H54 (cell line): ENCODE measurements at regions not wholly inside any gene's neighbourhood (a gene's known extent, or its start where the extent isn't known, plus 50 kb on each side); places are given as distances from the start of the nearest gene placed in this dataset.

ENCODE experiments used
- DNase-seq: peaks from one replicate; pipeline ENCODE4 v3.0.0; 2011; ENCODE audit warnings: low spot score, mixed read lengths; ENCODE audit not compliant: insufficient read length
- FAIRE-seq: peaks from 3 replicates; lab custom pipeline; 2011; peaks lifted over from hg19 to GRCh38; lab: Jason Lieb, UNC
- POLR2A ChIP-seq: IDR thresholded peaks from 2 replicates; pipeline ENCODE4 v1.6.1; 2011; ENCODE audit warnings: low read depth, mild to moderate bottlenecking, low read length

GRCh38 chr11:127443297-127443696 lies 442.7 kb upstream of the KIRREL3 start:
- DNase-seq, result no peak
- no peak for FAIRE-seq
- TF ChIP-seq POLR2A, result no peak

- TF ChIP-seq POLR2A, result no peak
- no peak for FAIRE-seq
Measured at GRCh38 chr11:127440616-127441015, 440.0 kb upstream of the KIRREL3 start.

GRCh38 chr11:127425281-127425680 lies 424.7 kb upstream of the KIRREL3 start:
- FAIRE-seq, result no peak
- TF ChIP-seq POLR2A, result no peak
- DNase-seq, result no peak

More at GRCh38 chr11:127440616-127441015, 440.0 kb upstream of the KIRREL3 start:
- no peak for DNase-seq

GRCh38 chr11:127424661-127425060 lies 424.1 kb upstream of the KIRREL3 start:
- no peak for FAIRE-seq
- no peak for DNase-seq
- TF ChIP-seq POLR2A, result no peak

- no peak for TF ChIP-seq POLR2A
- DNase-seq (no peak), FAIRE-seq (no peak)
Measured at GRCh38 chr11:127420139-127420538, 419.6 kb upstream of the KIRREL3 start.

DNA sequence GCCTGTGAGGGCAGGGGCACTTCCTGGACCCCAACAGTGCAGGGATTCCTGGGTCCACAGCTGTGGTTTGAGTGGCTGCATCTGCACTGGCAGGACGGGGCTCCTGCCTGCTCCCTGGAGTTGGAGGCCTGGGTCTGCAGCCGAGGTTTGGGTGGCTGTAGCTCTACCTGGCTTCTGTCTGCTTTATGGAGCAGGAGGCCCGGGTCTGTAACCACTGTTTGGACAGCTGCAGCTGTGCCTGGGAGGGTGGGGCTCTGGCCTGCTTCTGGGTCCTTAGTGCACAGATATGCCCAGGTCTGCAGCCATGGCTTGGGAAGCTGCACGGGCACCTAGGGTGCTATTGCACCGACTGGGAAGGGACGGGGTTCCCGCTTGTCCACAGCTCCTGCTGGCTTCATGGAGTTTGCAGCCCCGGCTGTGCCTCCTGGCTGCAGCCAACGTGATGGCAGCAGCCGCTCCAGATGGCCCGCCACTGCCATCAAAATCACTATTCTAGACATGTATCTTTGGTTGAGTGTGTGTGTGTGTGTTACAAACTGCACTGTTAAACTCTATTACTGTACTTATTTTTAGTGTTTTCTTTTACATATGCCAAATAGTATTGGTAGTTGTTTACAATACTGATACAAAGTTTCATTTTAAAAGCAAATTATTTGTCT lies 412.3 kb upstream of the KIRREL3 start:
- TF ChIP-seq POLR2A, result no peak
- no peak for FAIRE-seq

GRCh38 chr11:127412234-127412633 lies 411.7 kb upstream of the KIRREL3 start:
- no peak for TF ChIP-seq POLR2A
- FAIRE-seq (no peak), DNase-seq (no peak)

More for the DNA sequence above, 412.3 kb upstream of the KIRREL3 start:
- no peak for DNase-seq

DNA sequence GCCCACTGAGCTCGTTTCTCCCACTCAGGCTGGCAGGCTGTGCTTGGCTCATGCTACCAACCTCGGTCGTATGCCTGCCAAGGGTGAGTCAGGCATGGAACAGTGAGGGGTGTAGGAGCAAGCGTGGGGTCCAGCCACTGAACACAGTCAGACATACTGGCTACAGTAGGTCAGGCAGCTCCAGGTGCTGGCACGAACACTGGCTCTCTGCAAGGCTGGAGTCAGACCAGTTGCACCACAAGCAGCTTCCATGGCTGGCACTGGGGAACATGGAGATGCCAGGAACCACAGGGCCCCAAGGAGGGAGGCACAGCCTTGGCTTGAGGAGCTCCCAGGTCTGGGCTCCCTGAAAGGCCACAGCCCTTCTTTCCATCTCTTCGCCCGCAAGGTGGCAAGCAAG lies 410.7 kb upstream of the KIRREL3 start:
- no peak for TF ChIP-seq POLR2A
- FAIRE-seq, result no peak
- DNase-seq, result no peak

DNA sequence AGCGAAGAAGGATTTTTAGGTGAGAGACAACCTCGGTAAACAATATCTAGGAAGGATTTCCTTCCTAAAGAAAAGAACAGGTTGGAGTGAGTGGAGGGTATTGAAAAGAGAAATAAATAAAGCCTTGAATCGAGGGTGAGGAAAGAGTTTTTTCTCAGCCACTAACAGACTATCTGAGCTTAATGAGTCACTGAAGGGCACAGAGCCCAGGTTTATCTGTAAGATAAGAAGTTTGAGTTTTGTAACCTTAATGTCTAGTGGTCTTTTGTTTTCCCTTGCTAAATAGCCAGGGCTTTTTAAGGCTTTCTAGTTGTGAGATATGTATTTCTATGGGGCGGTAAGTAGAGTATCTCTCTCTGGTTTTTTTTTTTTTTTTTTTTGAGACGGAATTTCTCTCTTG lies 394.5 kb upstream of the KIRREL3 start:
- DNase-seq (no peak), FAIRE-seq (no peak)
- no peak for TF ChIP-seq POLR2A

DNA sequence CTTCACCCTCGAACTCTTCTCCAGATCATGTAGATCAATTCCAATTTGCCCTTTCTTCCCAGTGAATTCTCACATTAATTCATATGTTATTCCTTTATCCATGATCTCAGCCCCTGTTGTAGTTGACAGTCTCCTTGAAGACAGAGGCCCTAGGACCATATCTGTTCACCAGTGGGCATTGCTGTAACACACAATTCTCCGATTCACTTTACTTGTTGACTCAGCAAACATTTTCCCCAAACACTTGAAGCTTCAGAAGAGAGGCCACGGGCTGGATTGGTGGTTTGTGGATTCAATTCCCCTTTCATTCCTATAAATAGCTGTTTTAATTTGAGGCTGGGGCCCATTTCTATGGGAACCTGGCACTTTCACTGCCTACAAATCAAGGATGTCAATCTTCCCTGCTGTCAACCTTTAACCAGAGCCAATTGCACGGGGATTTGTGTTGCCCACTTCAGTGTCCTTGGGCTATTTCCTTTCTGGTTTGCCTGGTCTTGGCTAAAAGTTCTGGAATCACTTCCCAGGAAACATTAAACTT lies 393.0 kb upstream of the KIRREL3 start:
- no peak for TF ChIP-seq POLR2A
- no peak for DNase-seq
- FAIRE-seq, result no peak

DNA sequence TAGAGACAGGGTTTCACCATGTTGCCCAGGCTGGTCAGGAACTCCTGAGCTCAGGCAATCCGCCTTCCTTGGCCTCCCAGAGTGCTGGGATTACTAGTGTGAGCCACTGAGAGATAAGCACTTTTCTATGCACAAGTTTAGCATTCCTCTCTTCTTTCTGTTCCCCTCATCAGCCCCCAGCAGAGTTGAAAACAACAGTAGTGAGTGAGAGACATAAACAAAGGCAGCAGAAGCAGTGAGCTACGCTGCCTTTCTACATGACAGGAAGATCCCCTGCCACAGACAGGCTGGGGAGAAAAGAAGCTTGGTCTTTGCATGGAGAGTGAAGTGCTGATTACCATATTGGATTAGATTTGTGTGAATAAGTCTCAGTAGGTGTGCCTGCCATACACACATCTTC lies 392.0 kb upstream of the KIRREL3 start:
- no peak for TF ChIP-seq POLR2A
- FAIRE-seq, result no peak
- no peak for DNase-seq

DNA sequence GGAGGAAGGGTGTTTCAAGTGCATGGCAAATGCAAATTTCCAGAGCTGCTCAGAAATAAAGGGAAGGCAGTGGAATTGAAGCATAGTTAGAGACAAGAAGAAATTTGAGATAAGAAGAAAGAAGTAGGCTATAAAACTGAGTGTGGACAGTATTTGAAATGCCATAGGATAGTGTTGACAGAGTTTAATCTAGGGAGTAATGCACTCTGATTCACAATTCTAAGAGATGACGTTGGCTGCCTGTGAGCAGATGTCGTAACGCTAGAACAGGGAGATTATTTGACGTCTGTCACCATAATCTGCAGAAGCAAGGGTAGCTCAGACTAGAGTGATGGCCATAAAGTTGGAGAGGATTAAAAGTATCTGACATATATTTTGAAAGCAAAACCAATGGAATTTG lies 389.9 kb upstream of the KIRREL3 start:
- TF ChIP-seq POLR2A, result no peak
- no peak for FAIRE-seq
- DNase-seq, result no peak

DNA sequence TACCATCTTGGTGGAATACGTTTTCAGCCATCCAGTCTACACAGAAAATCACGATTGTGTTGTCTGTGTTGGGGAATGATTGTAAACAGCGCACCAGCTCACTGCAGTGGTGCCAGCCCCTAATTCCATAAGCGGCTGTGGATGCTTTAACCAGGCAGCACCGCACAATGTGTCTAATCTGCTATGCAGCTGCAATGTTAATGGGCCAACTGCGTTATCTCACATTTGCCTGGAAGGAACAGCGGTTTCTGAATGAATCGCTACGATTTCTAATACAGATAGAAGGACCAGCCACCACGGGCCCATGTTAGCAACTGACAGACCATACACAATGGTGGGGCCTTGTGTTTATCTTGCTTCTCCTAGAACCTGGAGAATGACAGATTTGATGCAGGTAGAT lies 384.5 kb upstream of the KIRREL3 start:
- no peak for TF ChIP-seq POLR2A
- DNase-seq, result no peak
- FAIRE-seq, result no peak

- TF ChIP-seq POLR2A, result no peak
- no peak for DNase-seq
- FAIRE-seq, result no peak
Measured at GRCh38 chr11:127383026-127383425, 382.5 kb upstream of the KIRREL3 start.

DNA sequence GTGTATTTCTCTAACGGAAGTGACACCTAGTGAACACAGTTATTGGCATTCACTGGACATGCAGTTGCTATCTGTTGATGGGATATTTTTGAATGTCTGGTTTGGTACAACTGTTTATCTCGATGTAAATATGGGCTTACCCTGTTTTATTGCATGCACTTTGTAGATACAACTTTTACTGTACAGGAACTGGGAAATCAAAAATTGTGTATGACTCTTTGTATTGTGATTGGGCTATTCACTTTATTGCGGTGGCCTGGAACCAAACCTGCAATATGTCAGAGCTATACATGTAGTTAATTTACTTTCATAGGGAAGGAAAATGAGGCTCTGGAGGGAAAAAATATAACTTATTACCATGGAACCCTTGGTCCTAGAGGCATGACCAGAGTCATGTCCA lies 380.7 kb upstream of the KIRREL3 start:
- no peak for TF ChIP-seq POLR2A
- FAIRE-seq (no peak), DNase-seq (no peak)

GRCh38 chr11:127379686-127380085 lies 379.1 kb upstream of the KIRREL3 start:
- DNase-seq (no peak), FAIRE-seq (no peak)
- no peak for TF ChIP-seq POLR2A
